ENCODE measurements at regions not wholly inside any gene's neighbourhood (a gene's known extent, or its start where the extent isn't known, plus 50 kb on each side); places are given as distances from the start of the nearest gene placed in this dataset.

GRCh38 chr1:38536089-38536488, 323.5 kb downstream of the RRAGC start:
- H3K9me3 ChIP-seq, result no peaks in the 10 kb centered on the region
- TF ChIP-seq EP300 (IDR thresholded peaks at IDR 0.05) (no peak), POLR2A (IDR thresholded peaks at IDR 0.05) (no peak)
- no peaks in the 10 kb centered on the region for H3K36me3 ChIP-seq
- no peak overlapping the region for H3K4me3 ChIP-seq
- DNase-seq (ENCODE audit: low spot score in 2 of 2), result no peak
- H3K4me1 ChIP-seq, result no peaks in the 10 kb centered on the region
- peaks cover 0 to 6% of the 10 kb centered on the region in 2 donors for H3K27me3 ChIP-seq
- 93 to 97% methylated on average over 4 of the region's 4 CpGs for WGBS, 2 donors
- H3K27ac ChIP-seq, result no peak overlapping the region

GRCh38 chr1:38534473-38534823, 325.1 kb downstream of the RRAGC start:
- Histone ChIP-seq H3K27me3 (peaks cover 0 to 6% of the 10 kb centered on the region in 2 donors), H3K4me3 (no peak overlapping the region), H3K36me3 (no peaks in the 10 kb centered on the region), H3K27ac (no peak overlapping the region), H3K4me1 (no peaks in the 10 kb centered on the region), H3K9me3 (no peaks in the 10 kb centered on the region)
- DNase-seq (ENCODE audit: low spot score in 2 of 2), result no peak
- WGBS, 2 donors, result 58 to 65% methylated on average over 7 of the region's 7 CpGs
- no peak for TF ChIP-seq POLR2A (IDR thresholded peaks at IDR 0.05)
- TF ChIP-seq EP300 (IDR thresholded peaks at IDR 0.05), result no peak
- TF ChIP-seq, protein P1, sequence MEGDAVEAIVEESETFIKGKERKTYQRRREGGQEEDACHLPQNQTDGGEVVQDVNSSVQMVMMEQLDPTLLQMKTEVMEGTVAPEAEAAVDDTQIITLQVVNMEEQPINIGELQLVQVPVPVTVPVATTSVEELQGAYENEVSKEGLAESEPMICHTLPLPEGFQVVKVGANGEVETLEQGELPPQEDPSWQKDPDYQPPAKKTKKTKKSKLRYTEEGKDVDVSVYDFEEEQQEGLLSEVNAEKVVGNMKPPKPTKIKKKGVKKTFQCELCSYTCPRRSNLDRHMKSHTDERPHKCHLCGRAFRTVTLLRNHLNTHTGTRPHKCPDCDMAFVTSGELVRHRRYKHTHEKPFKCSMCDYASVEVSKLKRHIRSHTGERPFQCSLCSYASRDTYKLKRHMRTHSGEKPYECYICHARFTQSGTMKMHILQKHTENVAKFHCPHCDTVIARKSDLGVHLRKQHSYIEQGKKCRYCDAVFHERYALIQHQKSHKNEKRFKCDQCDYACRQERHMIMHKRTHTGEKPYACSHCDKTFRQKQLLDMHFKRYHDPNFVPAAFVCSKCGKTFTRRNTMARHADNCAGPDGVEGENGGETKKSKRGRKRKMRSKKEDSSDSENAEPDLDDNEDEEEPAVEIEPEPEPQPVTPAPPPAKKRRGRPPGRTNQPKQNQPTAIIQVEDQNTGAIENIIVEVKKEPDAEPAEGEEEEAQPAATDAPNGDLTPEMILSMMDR (IDR thresholded peaks at IDR 0.05), result no peak

DNA sequence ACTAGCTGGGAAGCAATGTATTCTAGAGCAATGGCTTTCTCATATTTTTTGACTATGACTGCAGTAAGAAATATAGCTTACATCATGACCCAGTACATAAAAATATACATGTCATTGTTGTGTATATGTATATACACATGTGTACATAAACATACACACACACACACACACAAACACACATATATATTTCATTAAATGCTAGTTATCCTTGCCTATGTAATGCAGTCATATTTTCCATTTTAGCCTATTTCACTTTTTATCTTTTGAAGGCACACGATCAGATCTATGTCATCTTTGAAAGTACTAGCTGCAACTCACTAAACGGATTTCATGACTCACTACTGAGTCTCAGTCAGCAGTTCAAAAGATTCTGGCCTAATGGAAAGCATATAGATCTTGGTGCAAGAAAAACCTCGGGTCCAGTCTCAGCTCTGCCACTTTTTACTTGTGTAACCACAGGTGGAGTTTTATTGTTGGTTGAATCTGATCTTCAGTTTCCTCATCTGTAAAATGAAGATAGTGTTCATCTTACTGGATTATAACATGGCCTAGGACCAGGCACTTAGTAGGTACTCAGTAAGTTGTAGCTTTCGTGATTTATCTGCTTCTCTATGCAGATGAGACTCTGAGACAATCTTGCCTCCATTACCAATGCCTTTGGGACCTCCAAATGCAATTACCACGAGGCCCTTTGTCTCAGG, 325.6 kb downstream of the RRAGC start:
- Histone ChIP-seq H3K9me3 (no peaks in the 10 kb centered on the region), H3K36me3 (no peaks in the 10 kb centered on the region), H3K4me1 (no peaks in the 10 kb centered on the region), H3K4me3 (no peak overlapping the region), H3K27me3 (peaks cover 0 to 6% of the 10 kb centered on the region in 2 donors), H3K27ac (no peak overlapping the region)
- 64 to 66% methylated on average over 5 of the region's 5 CpGs for WGBS, 2 donors
- DNase-seq (ENCODE audit: low spot score in 2 of 2), result no peak
- no peak for TF ChIP-seq EP300 (IDR thresholded peaks at IDR 0.05)
- TF ChIP-seq POLR2A (IDR thresholded peaks at IDR 0.05), result no peak
- TF ChIP-seq, protein P1 (IDR thresholded peaks at IDR 0.05), result no peak

DNA sequence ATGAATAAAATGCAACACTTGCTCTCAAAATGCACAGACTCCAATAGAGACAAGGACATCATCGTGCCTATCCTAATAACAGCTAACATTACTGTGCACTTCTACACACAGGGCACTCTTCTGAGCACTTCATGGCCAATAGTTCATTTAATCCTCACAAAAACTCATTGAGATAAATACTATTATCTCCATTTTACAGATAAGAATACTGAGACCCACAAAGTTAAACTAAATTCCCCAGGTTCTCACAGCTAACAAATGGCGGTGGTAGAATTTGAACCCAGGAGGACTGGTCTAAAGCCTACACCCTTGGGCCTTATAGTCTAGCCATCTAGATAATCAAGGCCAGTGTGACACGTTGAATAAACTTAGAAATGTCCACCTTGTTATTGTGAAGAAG, 328.6 kb downstream of the RRAGC start:
- H3K4me3 ChIP-seq, result no peak overlapping the region
- no peak for DNase-seq (ENCODE audit: low spot score in 2 of 2)
- H3K27ac ChIP-seq, result no peak overlapping the region
- no peaks in the 10 kb centered on the region for H3K9me3 ChIP-seq
- peaks cover 0 to 6% of the 10 kb centered on the region in 2 donors for H3K27me3 ChIP-seq
- WGBS, 2 donors, result 91 to 99% methylated on average over 3 of the region's 3 CpGs
- H3K36me3 ChIP-seq, result no peaks in the 10 kb centered on the region
- H3K4me1 ChIP-seq, result no peaks in the 10 kb centered on the region
- TF ChIP-seq POLR2A (IDR thresholded peaks at IDR 0.05) (no peak), EP300 (IDR thresholded peaks at IDR 0.05) (no peak)
- TF ChIP-seq, protein P1 (IDR thresholded peaks at IDR 0.05), result no peak

DNA sequence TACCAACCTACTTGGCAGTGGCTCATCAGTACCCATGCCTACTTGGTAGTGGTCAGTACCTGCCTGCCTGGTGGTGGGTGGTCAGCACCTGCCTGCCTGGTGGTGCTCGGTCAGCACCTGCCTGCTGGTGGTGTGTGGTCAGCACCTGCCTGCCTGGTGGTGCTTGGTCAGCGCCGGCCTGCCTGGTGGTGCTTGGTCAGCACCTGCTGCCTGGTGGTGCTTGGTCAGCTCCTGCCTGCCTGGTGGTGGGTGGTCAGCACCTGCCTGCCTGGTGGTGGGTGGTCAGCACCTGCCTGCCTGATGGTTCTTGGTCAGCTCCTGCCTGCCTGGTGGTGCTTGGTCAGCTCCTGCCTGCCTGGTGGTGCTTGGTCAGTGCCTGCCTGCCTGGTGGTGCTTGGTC, 329.6 kb downstream of the RRAGC start:
- Histone ChIP-seq H3K36me3 (no peaks in the 10 kb centered on the region), H3K27me3 (peaks cover 0 to 4% of the 10 kb centered on the region in 2 donors), H3K27ac (no peak overlapping the region), H3K4me3 (no peak overlapping the region), H3K9me3 (no peaks in the 10 kb centered on the region), H3K4me1 (no peaks in the 10 kb centered on the region)
- 78 to 100% methylated on average over 1 to 3 of the region's 3 CpGs for WGBS, 2 donors
- TF ChIP-seq POLR2A (IDR thresholded peaks at IDR 0.05) (no peak), EP300 (IDR thresholded peaks at IDR 0.05) (no peak)
- TF ChIP-seq, protein P1 (IDR thresholded peaks at IDR 0.05), result no peak
- DNase-seq (ENCODE audit: low spot score in 2 of 2), result no peak
